ENCODE measurements at regions not wholly inside any gene's neighbourhood (a gene's known extent, or its start where the extent isn't known, plus 50 kb on each side); places are given as distances from the start of the nearest gene placed in this dataset.

GRCh38 chr5:5816960-5817359, 394.5 kb downstream of the ICE1 start:
- H2AFZ ChIP-seq (ENCODE audit: control insufficient read depth, low read length) = no peak overlapping the region
- dilution Hi-C loops (cut with MboI; ENCODE audit: extremely low pct_ligation_motif_present, low sequenced_read_pairs) = no loop called here
- no peak for TF ChIP-seq EZH2 (IDR thresholded peaks at IDR 0.05; ENCODE audit: low read length)
- no peak for TF ChIP-seq CTCF (optimal IDR thresholded peaks at IDR 0.05 in 1 of 3, IDR thresholded peaks at IDR 0.05 in 1 of 3, conservative IDR thresholded peaks at IDR 0.05 in 1 of 3; ENCODE audit: extremely low read depth in 1 of 3, insufficient read depth in 2 of 3, low read length in 3 of 3)
- H3K9ac ChIP-seq (ENCODE audit: control insufficient read depth, extremely low read depth, insufficient read depth, low read length) = no peak overlapping the region
- H3K9me3 ChIP-seq (ENCODE audit: control insufficient read depth, low read depth, low read length) = no peaks in the 10 kb centered on the region
- no peaks in the 10 kb centered on the region for H3K36me3 ChIP-seq (ENCODE audit: control insufficient read depth in 2 of 2, extremely low read depth in 1 of 2, insufficient read depth in 2 of 2, low read length in 2 of 2)
- no peak overlapping the region for H3K4me3 ChIP-seq (ENCODE audit: control insufficient read depth in 2 of 3, extremely low read depth in 1 of 3, insufficient read depth in 2 of 3, low read depth in 1 of 3, low read length in 3 of 3)
- H4K20me1 ChIP-seq (ENCODE audit: control insufficient read depth, extremely low read depth, insufficient read depth, low read length) = no peaks in the 10 kb centered on the region
- H3K4me1 ChIP-seq (ENCODE audit: control insufficient read depth, extremely low read depth, insufficient read depth, low read length) = no peaks in the 10 kb centered on the region
- H3K27ac ChIP-seq (ENCODE audit: control insufficient read depth, insufficient read depth, low read length) = no peak overlapping the region
- H3K4me2 ChIP-seq (ENCODE audit: control insufficient read depth, extremely low read depth, insufficient read depth, low read depth, low read length) = no peak overlapping the region
- H3K79me2 ChIP-seq (ENCODE audit: control insufficient read depth, insufficient read depth, low read length) = no peaks in the 10 kb centered on the region
- no peaks in the 10 kb centered on the region for H3K27me3 ChIP-seq (ENCODE audit: control insufficient read depth, extremely low read depth, insufficient read depth, low read length)
- FAIRE-seq (no peak), DNase-seq (ENCODE audit: low read depth, low spot score) (no peak)
- H3K9me1 ChIP-seq (ENCODE audit: control insufficient read depth, extremely low read depth, insufficient read depth, low read length) = no peaks in the 10 kb centered on the region

- DNase-seq (ENCODE audit: low read depth, low spot score) = no peak
- FAIRE-seq = no peak
- H3K79me2 ChIP-seq (ENCODE audit: control insufficient read depth, insufficient read depth, low read length) = no peaks in the 10 kb centered on the region
- no peaks in the 10 kb centered on the region for H3K9me1 ChIP-seq (ENCODE audit: control insufficient read depth, extremely low read depth, insufficient read depth, low read length)
- no peaks in the 10 kb centered on the region for H3K9me3 ChIP-seq (ENCODE audit: control insufficient read depth, low read depth, low read length)
- no peak overlapping the region for H3K27ac ChIP-seq (ENCODE audit: control insufficient read depth, insufficient read depth, low read length)
- H3K9ac ChIP-seq (ENCODE audit: control insufficient read depth, extremely low read depth, insufficient read depth, low read length) = no peak overlapping the region
- no peak overlapping the region for H2AFZ ChIP-seq (ENCODE audit: control insufficient read depth, low read length)
- H4K20me1 ChIP-seq (ENCODE audit: control insufficient read depth, extremely low read depth, insufficient read depth, low read length) = no peaks in the 10 kb centered on the region
- TF ChIP-seq CTCF (optimal IDR thresholded peaks at IDR 0.05 in 1 of 3, IDR thresholded peaks at IDR 0.05 in 1 of 3, conservative IDR thresholded peaks at IDR 0.05 in 1 of 3; ENCODE audit: extremely low read depth in 1 of 3, insufficient read depth in 2 of 3, low read length in 3 of 3) (no peak), EZH2 (IDR thresholded peaks at IDR 0.05; ENCODE audit: low read length) (no peak)
- H3K27me3 ChIP-seq (ENCODE audit: control insufficient read depth, extremely low read depth, insufficient read depth, low read length) = no peaks in the 10 kb centered on the region
- H3K4me3 ChIP-seq (ENCODE audit: control insufficient read depth in 2 of 3, extremely low read depth in 1 of 3, insufficient read depth in 2 of 3, low read depth in 1 of 3, low read length in 3 of 3) = no peak overlapping the region
- dilution Hi-C loops (cut with MboI; ENCODE audit: extremely low pct_ligation_motif_present, low sequenced_read_pairs) = no loop called here
- no peak overlapping the region for H3K4me2 ChIP-seq (ENCODE audit: control insufficient read depth, extremely low read depth, insufficient read depth, low read depth, low read length)
- H3K4me1 ChIP-seq (ENCODE audit: control insufficient read depth, extremely low read depth, insufficient read depth, low read length) = no peaks in the 10 kb centered on the region
- H3K36me3 ChIP-seq (ENCODE audit: control insufficient read depth in 2 of 2, extremely low read depth in 1 of 2, insufficient read depth in 2 of 2, low read length in 2 of 2) = no peaks in the 10 kb centered on the region
These were observed 391.0 kb downstream of the ICE1 start for GRCh38 chr5:5813441-5813840.

All from keratinocyte (primary cell).